Uterus (tissue), 3 donors: ENCODE measurements at regions not wholly inside any gene's neighbourhood (a gene's known extent, or its start where the extent isn't known, plus 50 kb on each side); places are given as distances from the start of the nearest gene placed in this dataset.

Source experiments
- DNase-seq, 2 donors: peaks; one replicate each; pipeline ENCODE4 v3.0.0-alpha.2; 2019 to 2020
- H3K27ac ChIP-seq, 2 donors: fragments of 200-600 bp; sonication (generic); 1 replicate in 1 of 2; 2 replicates in 1 of 2; pipeline ENCODE4 v1.5.1; 2016 to 2018
- H3K27me3 ChIP-seq, 2 donors: fragments of 200-600 bp; sonication (generic); one replicate each; pipeline ENCODE4 v1.5.1; 2018 to 2019; ENCODE audit warnings: control low read depth in 1 of 2
- H3K36me3 ChIP-seq, 2 donors: fragments of 200-600 bp; sonication (generic); one replicate each; pipeline ENCODE4 v1.5.1; 2019; ENCODE audit warnings: control low read depth in 1 of 2
- H3K4me1 ChIP-seq, 2 donors: fragments of 200-600 bp; sonication (generic); one replicate each; pipeline ENCODE4 v1.5.1; 2018 to 2019; ENCODE audit warnings: control low read depth in 1 of 2
- H3K4me3 ChIP-seq, 2 donors: fragments of 200-600 bp; sonication (generic); 1 replicate in 1 of 2; 2 replicates in 1 of 2; pipeline ENCODE4 v1.5.1; 2018 to 2019; ENCODE audit warnings: mild to moderate bottlenecking in 1 of 2
- H3K9me3 ChIP-seq, 2 donors: fragments of 200-600 bp; sonication (generic); one replicate each; pipeline ENCODE4 v1.5.1; 2019; ENCODE audit warnings: control low read depth in 1 of 2
- CTCF ChIP-seq, 4 experiments: fragments of 200-600 bp in 2 of 4; fragments of 450-650 bp in 2 of 4; sonication (generic) in 2 of 4; IDR thresholded peaks; one replicate each; pipeline ENCODE4 v1.5.1; 2016 to 2019; ENCODE audit warnings: antibody characterized with exemption in 4 of 4, mild to moderate bottlenecking in 2 of 4, moderate library complexity in 1 of 4
- POLR2A ChIP-seq, 2 donors: fragments of 450-650 bp; IDR thresholded peaks; one replicate each; pipeline ENCODE4 v1.6.1; 2016; ENCODE audit warnings: antibody characterized with exemption in 2 of 2, mild to moderate bottlenecking in 1 of 2, moderate library complexity in 1 of 2
- intact Hi-C: fragments of 100-400 bp; cut with DNase I; formaldehyde crosslinking; loops from one replicate; pipeline ENCODE4 v1.15.1; 2023; ENCODE audit warnings: low total_unique reads
- donor health status: DM: yes; HTN: yes; CAD: no.

GRCh38 chr4:131408102-131408501 is 1741.0 kb upstream of the PCDH10 start:
- intact Hi-C loops, result no loop called here

GRCh38 chr4:131411393-131411792 is 1737.7 kb upstream of the PCDH10 start:
- no peak for DNase-seq
- no peaks in the 10 kb centered on the region for H3K36me3 ChIP-seq

More at GRCh38 chr4:131408102-131408501, 1741.0 kb upstream of the PCDH10 start:
- Histone ChIP-seq H3K4me1 (no peaks in the 10 kb centered on the region), H3K27ac (no peak overlapping the region), H3K4me3 (no peak overlapping the region), H3K36me3 (no peaks in the 10 kb centered on the region), H3K27me3 (no peaks in the 10 kb centered on the region), H3K9me3 (no peaks in the 10 kb centered on the region)
- no peak for DNase-seq
- TF ChIP-seq CTCF (IDR thresholded peaks at IDR 0.05) (no peak), POLR2A (IDR thresholded peaks at IDR 0.05) (no peak)

GRCh38 chr4:131419147-131419546 is 1729.9 kb upstream of the PCDH10 start:
- no peaks in the 10 kb centered on the region for H3K27me3 ChIP-seq
- H3K36me3 ChIP-seq, result no peaks in the 10 kb centered on the region
- no peak overlapping the region for H3K27ac ChIP-seq
- no peaks in the 10 kb centered on the region for H3K4me1 ChIP-seq
- H3K4me3 ChIP-seq, result no peak overlapping the region
- TF ChIP-seq POLR2A (IDR thresholded peaks at IDR 0.05) (no peak), CTCF (IDR thresholded peaks at IDR 0.05) (no peak)
- no peaks in the 10 kb centered on the region for H3K9me3 ChIP-seq
- intact Hi-C loops, result no loop called here
- no peak for DNase-seq

More at GRCh38 chr4:131411393-131411792, 1737.7 kb upstream of the PCDH10 start:
- Histone ChIP-seq H3K27ac (no peak overlapping the region), H3K4me3 (no peak overlapping the region), H3K27me3 (no peaks in the 10 kb centered on the region), H3K9me3 (no peaks in the 10 kb centered on the region), H3K4me1 (no peaks in the 10 kb centered on the region)
- TF ChIP-seq POLR2A (IDR thresholded peaks at IDR 0.05), result no peak
- TF ChIP-seq CTCF (IDR thresholded peaks at IDR 0.05), result no peak
- intact Hi-C loops, result no loop called here

GRCh38 chr4:131426023-131426758 is 1722.9 kb upstream of the PCDH10 start:
- intact Hi-C loops, result no loop called here
- Histone ChIP-seq H3K36me3 (no peaks in the 10 kb centered on the region), H3K9me3 (no peaks in the 10 kb centered on the region), H3K27ac (no peak overlapping the region), H3K4me3 (no peak overlapping the region), H3K27me3 (no peaks in the 10 kb centered on the region), H3K4me1 (no peaks in the 10 kb centered on the region)
- no peak for TF ChIP-seq CTCF (IDR thresholded peaks at IDR 0.05)
- TF ChIP-seq POLR2A (IDR thresholded peaks at IDR 0.05), result no peak
- DNase-seq, result no peak

- Histone ChIP-seq H3K27ac (no peak overlapping the region), H3K4me1 (no peaks in the 10 kb centered on the region), H3K4me3 (no peak overlapping the region), H3K27me3 (no peaks in the 10 kb centered on the region), H3K9me3 (no peaks in the 10 kb centered on the region), H3K36me3 (no peaks in the 10 kb centered on the region)
- intact Hi-C loops, result no loop called here
- DNase-seq, result no peak
- TF ChIP-seq POLR2A (IDR thresholded peaks at IDR 0.05), result no peak
- TF ChIP-seq CTCF (IDR thresholded peaks at IDR 0.05), result no peak
Observed at GRCh38 chr4:131427000-131427399, 1722.1 kb upstream of the PCDH10 start.
